Prostate gland (tissue), 1 donor: ENCODE measurements at regions not wholly inside any gene's neighbourhood (a gene's known extent, or its start where the extent isn't known, plus 50 kb on each side); places are given as distances from the start of the nearest gene placed in this dataset.

Source experiments
- POLR2A ChIP-seq: fragments of 450-650 bp; IDR thresholded peaks from one replicate; pipeline ENCODE4 v1.6.1; 2016; ENCODE audit warnings: antibody characterized with exemption, mild to moderate bottlenecking
- POLR2AphosphoS5 ChIP-seq: sonication (generic); formaldehyde crosslinking; IDR thresholded peaks from one replicate; pipeline ENCODE4 v1.6.1; 2017; ENCODE audit warnings: antibody characterized with exemption

GRCh38 chr20:11050350-11050749 is 376.6 kb upstream of the JAG1 start:
- TF ChIP-seq POLR2AphosphoS5 (no peak), POLR2A (no peak)
